ENCODE measurements at regions not wholly inside any gene's neighbourhood (a gene's known extent, or its start where the extent isn't known, plus 50 kb on each side); places are given as distances from the start of the nearest gene placed in this dataset.

GRCh38 chr4:141843136-141843535 is 206.8 kb downstream of the IL15 start:
- no peak for TF ChIP-seq CTCF (conservative IDR thresholded peaks at IDR 0.05)
- TF ChIP-seq EZH2 (IDR thresholded peaks at IDR 0.05; ENCODE audit: low read depth) = no peak
